Sigmoid colon (tissue), 4 donors: ENCODE measurements at regions not wholly inside any gene's neighbourhood (a gene's known extent, or its start where the extent isn't known, plus 50 kb on each side); places are given as distances from the start of the nearest gene placed in this dataset.

Experiments used
- CTCF ChIP-seq, 4 experiments: fragments of 450-650 bp in 3 of 4; fragments of 200-600 bp in 1 of 4; IDR thresholded peaks; one replicate each; pipeline ENCODE4 v1.5.1; 2016 to 2019; ENCODE audit warnings: antibody characterized with exemption in 4 of 4, mild to moderate bottlenecking in 3 of 4, moderate library complexity in 2 of 4
- EP300 ChIP-seq, 4 donors: sonication (generic); formaldehyde crosslinking; IDR thresholded peaks; one replicate each; pipeline ENCODE4 v1.6.1; 2017; ENCODE audit warnings: antibody characterized with exemption in 4 of 4
- POLR2A ChIP-seq, 2 donors: fragments of 450-650 bp; IDR thresholded peaks; one replicate each; pipeline ENCODE4 v1.6.1; 2016; ENCODE audit warnings: antibody characterized with exemption in 2 of 2, mild to moderate bottlenecking in 2 of 2, moderate library complexity in 2 of 2
- POLR2AphosphoS5 ChIP-seq, 4 donors: sonication (generic); formaldehyde crosslinking; IDR thresholded peaks; one replicate each; pipeline ENCODE4 v1.6.1; 2017; ENCODE audit warnings: antibody characterized with exemption in 4 of 4

- TF ChIP-seq CTCF (IDR thresholded peaks at IDR 0.05): no peak
- TF ChIP-seq POLR2A (IDR thresholded peaks at IDR 0.05): no peak
- no peak for TF ChIP-seq POLR2AphosphoS5 (IDR thresholded peaks at IDR 0.05)
- TF ChIP-seq EP300 (IDR thresholded peaks at IDR 0.05): no peak
Observed at GRCh38 chr11:128174465-128175291, 412.7 kb downstream of the ETS1 start.
